ENCODE measurements at regions not wholly inside any gene's neighbourhood (a gene's known extent, or its start where the extent isn't known, plus 50 kb on each side); places are given as distances from the start of the nearest gene placed in this dataset.

DNA sequence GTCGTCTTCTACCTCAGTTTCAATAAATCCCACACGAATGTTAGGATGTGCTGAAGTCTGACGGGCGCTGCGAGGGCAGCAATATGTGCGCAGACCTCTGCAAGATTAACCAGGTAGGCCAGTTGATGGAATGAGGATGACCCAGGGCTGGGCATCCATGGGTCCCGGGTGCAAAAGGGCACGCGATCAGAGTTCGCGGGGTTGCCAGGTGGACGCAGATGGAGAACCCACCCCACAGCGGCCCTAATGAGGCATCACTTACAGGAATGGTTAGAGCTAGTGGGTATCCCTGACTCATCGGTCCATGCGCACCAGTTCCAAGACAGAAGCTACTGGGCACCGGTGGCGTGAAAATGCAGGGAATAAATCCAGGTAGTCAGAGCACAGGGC, 2116.0 kb downstream of the TP53TG3F start:
- H3K4me3 ChIP-seq (replicated peaks in 1 of 2; ENCODE audit: low read depth in 1 of 2, low read length in 2 of 2): no peak overlapping the region
- ATAC-seq (no peak), DNase-seq (ENCODE audit: low read depth, low spot score) (no peak)
- H3K79me2 ChIP-seq (ENCODE audit: insufficient read depth, low read length): no peaks in the 10 kb centered on the region
- H3K27me3 ChIP-seq (ENCODE audit: insufficient read depth, low read length): no peaks in the 10 kb centered on the region
- H3K9ac ChIP-seq (ENCODE audit: low read length): no peak overlapping the region
- H2AFZ ChIP-seq (ENCODE audit: low read depth, low read length, poor library complexity, severe bottlenecking): no peak overlapping the region
- H3K27ac ChIP-seq (ENCODE audit: low read depth, low read length): no peak overlapping the region
- RAD21 ChIA-PET (ENCODE audit: low non-redundant PET in 1 of 2, low total read pairs in 2 of 2, uncharacterized antibody in 2 of 2, unreplicated experiment in 2 of 2): no interaction called here
- no peaks in the 10 kb centered on the region for H4K20me1 ChIP-seq (ENCODE audit: insufficient read depth)
- no peaks in the 10 kb centered on the region for H3K9me3 ChIP-seq (ENCODE audit: control insufficient read depth in 1 of 2, insufficient read depth in 1 of 2, low read depth in 1 of 2, low read length in 2 of 2)
- H3K36me3 ChIP-seq (ENCODE audit: control insufficient read depth in 1 of 2, insufficient read depth in 2 of 2, low read length in 2 of 2): no peaks in the 10 kb centered on the region
- intact Hi-C loops (cut with micrococcal nuclease): no loop called here
- CTCF ChIA-PET: no interaction called here
- H3K4me1 ChIP-seq (ENCODE audit: control insufficient read depth in 1 of 2, insufficient read depth in 2 of 2, low read length in 2 of 2): no peaks in the 10 kb centered on the region
- TF ChIP-seq, protein P1, sequence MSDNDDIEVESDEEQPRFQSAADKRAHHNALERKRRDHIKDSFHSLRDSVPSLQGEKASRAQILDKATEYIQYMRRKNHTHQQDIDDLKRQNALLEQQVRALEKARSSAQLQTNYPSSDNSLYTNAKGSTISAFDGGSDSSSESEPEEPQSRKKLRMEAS (IDR thresholded peaks at IDR 0.05): no peak
- no peak for TF ChIP-seq POLR2AphosphoS5 (IDR thresholded peaks at IDR 0.05; ENCODE audit: low read depth, low read length)
- TF ChIP-seq ELF1 (IDR thresholded peaks at IDR 0.05; ENCODE audit: borderline replicate concordance, low read depth): no peak
- TF ChIP-seq EGR1 (IDR thresholded peaks at IDR 0.05; ENCODE audit: low read depth): no peak
- TF ChIP-seq, protein P2, sequence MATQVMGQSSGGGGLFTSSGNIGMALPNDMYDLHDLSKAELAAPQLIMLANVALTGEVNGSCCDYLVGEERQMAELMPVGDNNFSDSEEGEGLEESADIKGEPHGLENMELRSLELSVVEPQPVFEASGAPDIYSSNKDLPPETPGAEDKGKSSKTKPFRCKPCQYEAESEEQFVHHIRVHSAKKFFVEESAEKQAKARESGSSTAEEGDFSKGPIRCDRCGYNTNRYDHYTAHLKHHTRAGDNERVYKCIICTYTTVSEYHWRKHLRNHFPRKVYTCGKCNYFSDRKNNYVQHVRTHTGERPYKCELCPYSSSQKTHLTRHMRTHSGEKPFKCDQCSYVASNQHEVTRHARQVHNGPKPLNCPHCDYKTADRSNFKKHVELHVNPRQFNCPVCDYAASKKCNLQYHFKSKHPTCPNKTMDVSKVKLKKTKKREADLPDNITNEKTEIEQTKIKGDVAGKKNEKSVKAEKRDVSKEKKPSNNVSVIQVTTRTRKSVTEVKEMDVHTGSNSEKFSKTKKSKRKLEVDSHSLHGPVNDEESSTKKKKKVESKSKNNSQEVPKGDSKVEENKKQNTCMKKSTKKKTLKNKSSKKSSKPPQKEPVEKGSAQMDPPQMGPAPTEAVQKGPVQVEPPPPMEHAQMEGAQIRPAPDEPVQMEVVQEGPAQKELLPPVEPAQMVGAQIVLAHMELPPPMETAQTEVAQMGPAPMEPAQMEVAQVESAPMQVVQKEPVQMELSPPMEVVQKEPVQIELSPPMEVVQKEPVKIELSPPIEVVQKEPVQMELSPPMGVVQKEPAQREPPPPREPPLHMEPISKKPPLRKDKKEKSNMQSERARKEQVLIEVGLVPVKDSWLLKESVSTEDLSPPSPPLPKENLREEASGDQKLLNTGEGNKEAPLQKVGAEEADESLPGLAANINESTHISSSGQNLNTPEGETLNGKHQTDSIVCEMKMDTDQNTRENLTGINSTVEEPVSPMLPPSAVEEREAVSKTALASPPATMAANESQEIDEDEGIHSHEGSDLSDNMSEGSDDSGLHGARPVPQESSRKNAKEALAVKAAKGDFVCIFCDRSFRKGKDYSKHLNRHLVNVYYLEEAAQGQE (IDR thresholded peaks at IDR 0.05; ENCODE audit: low read depth): no peak
- no peak for TF ChIP-seq FOSL1 (IDR thresholded peaks at IDR 0.05; ENCODE audit: low read depth)
- no peak for TF ChIP-seq CEBPB (IDR thresholded peaks at IDR 0.05; ENCODE audit: low read depth)
- TF ChIP-seq EZH2 (IDR thresholded peaks at IDR 0.05): no peak
- TF ChIP-seq YY1 (IDR thresholded peaks at IDR 0.05; ENCODE audit: extremely low read depth, insufficient replicate concordance, low read depth, low read length): no peak
- no peak for TF ChIP-seq SRF (IDR thresholded peaks at IDR 0.05; ENCODE audit: low read depth)
- no peak for TF ChIP-seq RAD21 (IDR thresholded peaks at IDR 0.05; ENCODE audit: low read depth)
- TF ChIP-seq, protein P3, sequence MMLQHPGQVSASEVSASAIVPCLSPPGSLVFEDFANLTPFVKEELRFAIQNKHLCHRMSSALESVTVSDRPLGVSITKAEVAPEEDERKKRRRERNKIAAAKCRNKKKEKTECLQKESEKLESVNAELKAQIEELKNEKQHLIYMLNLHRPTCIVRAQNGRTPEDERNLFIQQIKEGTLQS (IDR thresholded peaks at IDR 0.05): no peak
- TF ChIP-seq, protein P4, sequence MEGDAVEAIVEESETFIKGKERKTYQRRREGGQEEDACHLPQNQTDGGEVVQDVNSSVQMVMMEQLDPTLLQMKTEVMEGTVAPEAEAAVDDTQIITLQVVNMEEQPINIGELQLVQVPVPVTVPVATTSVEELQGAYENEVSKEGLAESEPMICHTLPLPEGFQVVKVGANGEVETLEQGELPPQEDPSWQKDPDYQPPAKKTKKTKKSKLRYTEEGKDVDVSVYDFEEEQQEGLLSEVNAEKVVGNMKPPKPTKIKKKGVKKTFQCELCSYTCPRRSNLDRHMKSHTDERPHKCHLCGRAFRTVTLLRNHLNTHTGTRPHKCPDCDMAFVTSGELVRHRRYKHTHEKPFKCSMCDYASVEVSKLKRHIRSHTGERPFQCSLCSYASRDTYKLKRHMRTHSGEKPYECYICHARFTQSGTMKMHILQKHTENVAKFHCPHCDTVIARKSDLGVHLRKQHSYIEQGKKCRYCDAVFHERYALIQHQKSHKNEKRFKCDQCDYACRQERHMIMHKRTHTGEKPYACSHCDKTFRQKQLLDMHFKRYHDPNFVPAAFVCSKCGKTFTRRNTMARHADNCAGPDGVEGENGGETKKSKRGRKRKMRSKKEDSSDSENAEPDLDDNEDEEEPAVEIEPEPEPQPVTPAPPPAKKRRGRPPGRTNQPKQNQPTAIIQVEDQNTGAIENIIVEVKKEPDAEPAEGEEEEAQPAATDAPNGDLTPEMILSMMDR (IDR thresholded peaks at IDR 0.05 in 2 of 3, conservative IDR thresholded peaks at IDR 0.05 in 1 of 3; ENCODE audit: borderline replicate concordance in 1 of 3, insufficient read depth in 1 of 3, low read depth in 2 of 3, low read length in 2 of 3): no peak
- TF ChIP-seq SP1 (IDR thresholded peaks at IDR 0.05; ENCODE audit: low read depth): no peak
- TF ChIP-seq, protein P5, sequence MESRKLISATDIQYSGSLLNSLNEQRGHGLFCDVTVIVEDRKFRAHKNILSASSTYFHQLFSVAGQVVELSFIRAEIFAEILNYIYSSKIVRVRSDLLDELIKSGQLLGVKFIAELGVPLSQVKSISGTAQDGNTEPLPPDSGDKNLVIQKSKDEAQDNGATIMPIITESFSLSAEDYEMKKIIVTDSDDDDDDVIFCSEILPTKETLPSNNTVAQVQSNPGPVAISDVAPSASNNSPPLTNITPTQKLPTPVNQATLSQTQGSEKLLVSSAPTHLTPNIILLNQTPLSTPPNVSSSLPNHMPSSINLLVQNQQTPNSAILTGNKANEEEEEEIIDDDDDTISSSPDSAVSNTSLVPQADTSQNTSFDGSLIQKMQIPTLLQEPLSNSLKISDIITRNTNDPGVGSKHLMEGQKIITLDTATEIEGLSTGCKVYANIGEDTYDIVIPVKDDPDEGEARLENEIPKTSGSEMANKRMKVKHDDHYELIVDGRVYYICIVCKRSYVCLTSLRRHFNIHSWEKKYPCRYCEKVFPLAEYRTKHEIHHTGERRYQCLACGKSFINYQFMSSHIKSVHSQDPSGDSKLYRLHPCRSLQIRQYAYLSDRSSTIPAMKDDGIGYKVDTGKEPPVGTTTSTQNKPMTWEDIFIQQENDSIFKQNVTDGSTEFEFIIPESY (IDR thresholded peaks at IDR 0.05; ENCODE audit: extremely low read depth, insufficient replicate concordance, low read length): no peak
- TF ChIP-seq SIN3A (IDR thresholded peaks at IDR 0.05; ENCODE audit: low read depth): no peak
- no peak for TF ChIP-seq CBX3 (IDR thresholded peaks at IDR 0.05; ENCODE audit: low read depth)
- no peak for TF ChIP-seq ZFX (IDR thresholded peaks at IDR 0.05)
- no peak for TF ChIP-seq ZNF274 (IDR thresholded peaks at IDR 0.05; ENCODE audit: low read depth, low read length)
- no peak for TF ChIP-seq EZH2phosphoT487 (IDR thresholded peaks at IDR 0.05; ENCODE audit: borderline replicate concordance)
- POLR2A ChIA-PET: no interaction called here
- BruUV-seq (replicated peaks): no TSS peak
- no peaks in the 10 kb centered on the region for H3K9me2 ChIP-seq (ENCODE audit: insufficient read depth)
- H3K4me2 ChIP-seq (ENCODE audit: low read length): no peak overlapping the region

Data from HCT116 (cell line).